Adrenal gland (tissue), 5 donors: ENCODE measurements at regions not wholly inside any gene's neighbourhood (a gene's known extent, or its start where the extent isn't known, plus 50 kb on each side); places are given as distances from the start of the nearest gene placed in this dataset.

Experiments used
- POLR2A ChIP-seq, 2 donors: fragments of 450-650 bp; IDR thresholded peaks; one replicate each; pipeline ENCODE4 v1.6.1; 2017; ENCODE audit warnings: antibody characterized with exemption in 2 of 2, mild to moderate bottlenecking in 2 of 2, moderate library complexity in 1 of 2
- TF ChIP-seq, protein P1 (sequence below), 6 experiments: fragments of 450-650 bp in 4 of 6; fragments of 200-600 bp in 2 of 6; sonication (generic) in 1 of 6; IDR thresholded peaks; 1 replicate in 5 of 6; 2 replicates in 1 of 6; pipeline versions ENCODE4 v1.5.1 to v1.8.0; 2016 to 2021; ENCODE audit warnings: antibody characterized with exemption in 6 of 6, mild to moderate bottlenecking in 2 of 6, moderate library complexity in 1 of 6
- donor health status: DM: no; HTN: no; CAD: no.

DNA sequence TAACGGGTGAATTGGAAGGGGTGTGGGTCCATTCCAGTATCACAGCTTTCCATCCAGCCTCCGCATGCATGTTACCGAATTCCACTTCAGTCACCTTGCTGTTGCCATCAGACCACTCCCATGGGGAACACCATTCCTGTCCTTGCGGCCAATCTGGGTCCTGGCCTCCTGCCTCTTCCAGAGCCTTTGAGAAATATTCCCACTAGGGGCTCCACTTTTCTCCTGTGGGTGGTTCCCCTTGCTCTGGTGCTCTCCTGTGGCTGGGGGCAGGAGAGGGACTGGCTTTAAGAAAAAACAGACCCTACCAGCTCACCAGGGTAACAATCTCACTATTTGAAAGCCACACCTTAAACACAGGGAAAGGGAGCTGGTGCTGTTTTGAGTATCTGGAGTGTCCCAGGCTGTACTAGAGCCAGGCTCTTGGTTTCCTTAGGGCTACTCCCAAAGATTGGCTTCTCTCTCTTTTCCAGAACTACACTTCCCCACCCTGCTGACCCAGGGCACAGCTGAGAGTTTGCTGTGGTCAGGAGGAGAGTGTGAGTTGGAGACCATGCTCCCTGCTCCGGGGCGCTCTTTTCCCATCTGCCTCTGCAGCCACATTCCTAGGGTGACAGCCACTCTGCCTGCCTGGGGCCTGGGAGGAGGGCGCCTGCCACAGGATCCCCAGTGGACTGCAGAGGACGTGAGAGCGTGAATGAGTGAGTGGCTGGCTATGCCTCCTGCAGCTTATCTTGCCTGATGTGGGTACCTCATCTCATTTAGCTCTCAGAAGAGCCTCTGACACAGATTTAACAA, 460.8 kb upstream of the HS6ST1 start:
- TF ChIP-seq, protein P1, sequence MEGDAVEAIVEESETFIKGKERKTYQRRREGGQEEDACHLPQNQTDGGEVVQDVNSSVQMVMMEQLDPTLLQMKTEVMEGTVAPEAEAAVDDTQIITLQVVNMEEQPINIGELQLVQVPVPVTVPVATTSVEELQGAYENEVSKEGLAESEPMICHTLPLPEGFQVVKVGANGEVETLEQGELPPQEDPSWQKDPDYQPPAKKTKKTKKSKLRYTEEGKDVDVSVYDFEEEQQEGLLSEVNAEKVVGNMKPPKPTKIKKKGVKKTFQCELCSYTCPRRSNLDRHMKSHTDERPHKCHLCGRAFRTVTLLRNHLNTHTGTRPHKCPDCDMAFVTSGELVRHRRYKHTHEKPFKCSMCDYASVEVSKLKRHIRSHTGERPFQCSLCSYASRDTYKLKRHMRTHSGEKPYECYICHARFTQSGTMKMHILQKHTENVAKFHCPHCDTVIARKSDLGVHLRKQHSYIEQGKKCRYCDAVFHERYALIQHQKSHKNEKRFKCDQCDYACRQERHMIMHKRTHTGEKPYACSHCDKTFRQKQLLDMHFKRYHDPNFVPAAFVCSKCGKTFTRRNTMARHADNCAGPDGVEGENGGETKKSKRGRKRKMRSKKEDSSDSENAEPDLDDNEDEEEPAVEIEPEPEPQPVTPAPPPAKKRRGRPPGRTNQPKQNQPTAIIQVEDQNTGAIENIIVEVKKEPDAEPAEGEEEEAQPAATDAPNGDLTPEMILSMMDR (IDR thresholded peaks at IDR 0.05) = no peak
- no peak for TF ChIP-seq POLR2A (IDR thresholded peaks at IDR 0.05)
